H9 (cell line): ENCODE measurements at regions not wholly inside any gene's neighbourhood (a gene's known extent, or its start where the extent isn't known, plus 50 kb on each side); places are given as distances from the start of the nearest gene placed in this dataset.

Experiments used
- DNase-seq: peaks from one replicate; pipeline ENCODE4 v3.0.0-alpha.2; 2017
- H2AFZ ChIP-seq: one replicate; pipeline ENCODE4 v1.6.1; 2013; ENCODE audit warnings: mild to moderate bottlenecking, low read length, control low read depth, moderate library complexity
- H2AK5ac ChIP-seq: 2 replicates; pipeline ENCODE4 v1.6.1; 2013; ENCODE audit warnings: low read length, control low read depth, mixed read lengths; ENCODE audit not compliant: insufficient read length
- H2BK120ac ChIP-seq: one replicate; pipeline ENCODE4 v1.6.1; 2013; ENCODE audit warnings: low read depth, mild to moderate bottlenecking, low read length, control low read depth, inconsistent platforms; ENCODE audit not compliant: poor library complexity, severe bottlenecking
- H2BK12ac ChIP-seq: 2 replicates; pipeline ENCODE4 v1.6.1; 2013; ENCODE audit warnings: low read length, control low read depth, mixed read lengths, low read depth; ENCODE audit not compliant: insufficient read length
- H2BK15ac ChIP-seq: 2 replicates; pipeline ENCODE4 v1.6.1; 2013; ENCODE audit warnings: low read depth, low read length, control low read depth
- H2BK20ac ChIP-seq: one replicate; pipeline ENCODE4 v1.6.1; 2013; ENCODE audit warnings: low read depth, mild to moderate bottlenecking, low read length, control low read depth, inconsistent platforms; ENCODE audit not compliant: poor library complexity, severe bottlenecking
- H2BK5ac ChIP-seq: 2 replicates; pipeline ENCODE4 v1.6.1; 2013; ENCODE audit warnings: low read length, control low read depth, mixed read lengths; ENCODE audit not compliant: insufficient read length
- H3K14ac ChIP-seq: 2 replicates; pipeline ENCODE4 v1.6.1; 2013; ENCODE audit warnings: low read length, control low read depth; ENCODE audit not compliant: insufficient read depth
- H3K18ac ChIP-seq: 2 replicates; pipeline ENCODE4 v1.6.1; 2013; ENCODE audit warnings: low read depth, mild to moderate bottlenecking, mixed read lengths, low read length, control low read depth; ENCODE audit not compliant: insufficient read length
- H3K23ac ChIP-seq: 2 replicates; pipeline ENCODE4 v1.6.1; 2013; ENCODE audit warnings: low read length, control low read depth, mixed read lengths, low read depth; ENCODE audit not compliant: insufficient read length
- H3K23me2 ChIP-seq: 2 replicates; pipeline ENCODE4 v1.6.1; 2013; ENCODE audit warnings: low read depth, mild to moderate bottlenecking, mixed read lengths, low read length, control low read depth; ENCODE audit not compliant: insufficient read length, poor library complexity, severe bottlenecking
- H3K27ac ChIP-seq: 2 replicates; pipeline ENCODE4 v1.5.1; 2013; ENCODE audit warnings: low read length, control low read depth, mixed read lengths, low read depth; ENCODE audit not compliant: insufficient read length
- H3K27me3 ChIP-seq: 2 replicates; pipeline ENCODE4 v1.6.1; 2013; ENCODE audit warnings: low read length, control low read depth, inconsistent platforms; ENCODE audit not compliant: insufficient read depth
- H3K4ac ChIP-seq: 2 replicates; pipeline ENCODE4 v1.6.1; 2013; ENCODE audit warnings: low read depth, mild to moderate bottlenecking, control low read depth, inconsistent platforms, low read length, moderate library complexity
- H3K4me1 ChIP-seq: 2 replicates; pipeline ENCODE4 v1.6.1; 2013; ENCODE audit warnings: low read length, control low read depth, inconsistent platforms; ENCODE audit not compliant: insufficient read depth
- H3K4me2 ChIP-seq: 2 replicates; pipeline ENCODE4 v1.6.1; 2013; ENCODE audit warnings: low read length, control low read depth, mixed read lengths; ENCODE audit not compliant: insufficient read length, insufficient read depth
- H3K56ac ChIP-seq: 2 replicates; pipeline ENCODE4 v1.6.1; 2013; ENCODE audit warnings: low read depth, mild to moderate bottlenecking, mixed read lengths, low read length, control low read depth; ENCODE audit not compliant: insufficient read length
- H3K79me1 ChIP-seq: 2 replicates; pipeline ENCODE4 v1.6.1; 2013; ENCODE audit warnings: low read depth, mild to moderate bottlenecking, moderate library complexity, low read length, control low read depth, inconsistent platforms; ENCODE audit not compliant: insufficient read depth, poor library complexity, severe bottlenecking
- H3K79me2 ChIP-seq: 2 replicates; pipeline ENCODE4 v1.6.1; 2013; ENCODE audit warnings: low read length, control low read depth, inconsistent platforms; ENCODE audit not compliant: insufficient read depth
- H3K9ac ChIP-seq: 2 replicates; pipeline ENCODE4 v1.6.1; 2013; ENCODE audit warnings: low read length, control low read depth, mixed read lengths; ENCODE audit not compliant: insufficient read length; ENCODE audit errors: extremely low read depth
- H3K9me3 ChIP-seq: one replicate; pipeline ENCODE4 v1.6.1; 2013; ENCODE audit warnings: low read depth, low read length, inconsistent platforms; ENCODE audit not compliant: control insufficient read depth
- H3T11ph ChIP-seq: one replicate; pipeline ENCODE4 v1.6.1; 2013; ENCODE audit warnings: mild to moderate bottlenecking, low read length, control low read depth, inconsistent platforms
- H4K20me1 ChIP-seq: one replicate; pipeline ENCODE4 v1.6.1; 2013; ENCODE audit not compliant: control insufficient read depth, insufficient read length, insufficient read depth
- H4K5ac ChIP-seq: 2 replicates; pipeline ENCODE4 v1.6.1; 2013; ENCODE audit warnings: low read depth, mild to moderate bottlenecking, mixed read lengths, low read length, control low read depth; ENCODE audit not compliant: insufficient read length
- H4K8ac ChIP-seq: replicated peaks from 2 replicates; pipeline ENCODE4 v1.6.1; 2013; ENCODE audit warnings: low read length, control low read depth, mixed read lengths, low read depth; ENCODE audit not compliant: insufficient read length
- H4K91ac ChIP-seq: 2 replicates; pipeline ENCODE4 v1.6.1; 2013; ENCODE audit warnings: low read depth, mild to moderate bottlenecking, moderate library complexity, mixed read lengths, low read length, control low read depth; ENCODE audit not compliant: insufficient read length
- H3K27ac Mint-ChIP-seq, 3 experiments: 2 replicates in 2 of 3; 3 replicates in 1 of 3; pipeline ENCODE4 v1.8.0; 2020 to 2021; ENCODE audit warnings: mixed read lengths in 3 of 3, mild to moderate bottlenecking in 1 of 3, moderate library complexity in 1 of 3
- H3K27me3 Mint-ChIP-seq: 2 replicates; pipeline ENCODE4 v1.8.0; 2021; ENCODE audit warnings: low read depth, mild to moderate bottlenecking, moderate library complexity, mixed read lengths
- H3K36me3 Mint-ChIP-seq, 3 experiments: 2 replicates in 2 of 3; 3 replicates in 1 of 3; pipeline ENCODE4 v1.8.0; 2020 to 2021; ENCODE audit warnings: low read depth in 3 of 3, mixed read lengths in 3 of 3; ENCODE audit not compliant: insufficient read depth in 1 of 3
- H3K4me1 Mint-ChIP-seq, 2 experiments: 2 replicates each; pipeline ENCODE4 v1.8.0; 2020; ENCODE audit warnings: mixed read lengths in 2 of 2
- H3K4me3 Mint-ChIP-seq, 2 experiments: 2 replicates in 1 of 2; 3 replicates in 1 of 2; pipeline ENCODE4 v1.8.0; 2020 to 2021; ENCODE audit warnings: mild to moderate bottlenecking in 2 of 2, mixed read lengths in 2 of 2, moderate library complexity in 1 of 2
- H3K9me3 Mint-ChIP-seq, 2 experiments: 2 replicates in 1 of 2; 3 replicates in 1 of 2; pipeline ENCODE4 v1.8.0; 2020; ENCODE audit warnings: mild to moderate bottlenecking in 2 of 2, mixed read lengths in 2 of 2, moderate library complexity in 1 of 2
- CTCF ChIP-seq: fragments of 200-600 bp; sonication (generic); conservative IDR thresholded peaks from 3 replicates; pipeline ENCODE4 v1.8.0; 2021; ENCODE audit warnings: antibody characterized with exemption, mild to moderate bottlenecking

GRCh38 chr6:51456282-51456681, 631.1 kb downstream of the PKHD1 start:
- H2AFZ ChIP-seq: no peak overlapping the region
- Mint-ChIP-seq H3K36me3 (no peaks in the 10 kb centered on the region), H3K27me3 (no peaks in the 10 kb centered on the region), H3K4me3 (no peak overlapping the region), H3K9me3 (no peaks in the 10 kb centered on the region), H3K4me1 (peaks cover 18 to 26% of the 10 kb centered on the region in 2 experiments), H3K27ac (0 out of 7 replicates have a peak overlapping the region, but pooled peaks of 1 of the 3 experiments have one; percentile 20)
- no peak for TF ChIP-seq CTCF
- H3K79me1 ChIP-seq: no peaks in the 10 kb centered on the region
- H2BK15ac ChIP-seq: no peak overlapping the region
- no peak overlapping the region for H3K14ac ChIP-seq
- no peak overlapping the region for H3K18ac ChIP-seq
- H3K27me3 ChIP-seq: no peaks in the 10 kb centered on the region
- no peaks in the 10 kb centered on the region; the same call in 1 of the 2 replicates for H3K4me1 ChIP-seq
- no peak overlapping the region for H2BK12ac ChIP-seq
- H2BK120ac ChIP-seq: no peak overlapping the region
- H3K79me2 ChIP-seq: no peaks in the 10 kb centered on the region
- no peak overlapping the region for H4K91ac ChIP-seq
- no peak overlapping the region for H3K23ac ChIP-seq
- H3K4me2 ChIP-seq: no peak overlapping the region
- no peak overlapping the region for H3K56ac ChIP-seq
- no peak overlapping the region for H3K27ac ChIP-seq
- no peak overlapping the region for H3K4ac ChIP-seq
- H3T11ph ChIP-seq: no peak overlapping the region
- H4K8ac ChIP-seq: no peak overlapping the region
- no peak overlapping the region for H2BK20ac ChIP-seq
- no peak overlapping the region for H4K5ac ChIP-seq
- no peak overlapping the region for H3K9ac ChIP-seq
- no peak overlapping the region for H2AK5ac ChIP-seq
- no peaks in the 10 kb centered on the region for H4K20me1 ChIP-seq
- H3K23me2 ChIP-seq: no peaks in the 10 kb centered on the region
- no peak for DNase-seq
- H3K9me3 ChIP-seq: no peaks in the 10 kb centered on the region
- no peak overlapping the region for H2BK5ac ChIP-seq
